ENCODE measurements at regions not wholly inside any gene's neighbourhood (a gene's known extent, or its start where the extent isn't known, plus 50 kb on each side); places are given as distances from the start of the nearest gene placed in this dataset.

GRCh38 chr4:152075253-152075928 lies 314.6 kb upstream of the GATB start:
- no peak for TF ChIP-seq YY1 (IDR thresholded peaks at IDR 0.05; ENCODE audit: low read depth)
- TF ChIP-seq TCF12 (IDR thresholded peaks at IDR 0.05; ENCODE audit: low read depth), result no peak
- no peak for TF ChIP-seq MAX (IDR thresholded peaks at IDR 0.05)
- no peak for TF ChIP-seq CREB1 (IDR thresholded peaks at IDR 0.05; ENCODE audit: low read depth)
- no peak for TF ChIP-seq REST (IDR thresholded peaks at IDR 0.05; ENCODE audit: low read depth)
- no peak for TF ChIP-seq ZBTB7A (IDR thresholded peaks at IDR 0.05; ENCODE audit: low read depth)
- TF ChIP-seq TEAD4 (IDR thresholded peaks at IDR 0.05), result no peak
- TF ChIP-seq, protein P1, sequence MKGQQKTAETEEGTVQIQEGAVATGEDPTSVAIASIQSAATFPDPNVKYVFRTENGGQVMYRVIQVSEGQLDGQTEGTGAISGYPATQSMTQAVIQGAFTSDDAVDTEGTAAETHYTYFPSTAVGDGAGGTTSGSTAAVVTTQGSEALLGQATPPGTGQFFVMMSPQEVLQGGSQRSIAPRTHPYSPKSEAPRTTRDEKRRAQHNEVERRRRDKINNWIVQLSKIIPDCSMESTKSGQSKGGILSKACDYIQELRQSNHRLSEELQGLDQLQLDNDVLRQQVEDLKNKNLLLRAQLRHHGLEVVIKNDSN (IDR thresholded peaks at IDR 0.05), result no peak

GRCh38 chr4:152074573-152074972 lies 313.8 kb upstream of the GATB start:
- TF ChIP-seq NFIC (IDR thresholded peaks at IDR 0.05) (no peak), RAD21 (IDR thresholded peaks at IDR 0.05; ENCODE audit: low read depth) (no peak), EGR1 (IDR thresholded peaks at IDR 0.05) (no peak), TAF1 (IDR thresholded peaks at IDR 0.05; ENCODE audit: low read depth) (no peak), REST (IDR thresholded peaks at IDR 0.05; ENCODE audit: low read depth) (no peak), ZBTB7A (IDR thresholded peaks at IDR 0.05; ENCODE audit: low read depth) (no peak), FOXM1 (IDR thresholded peaks at IDR 0.05; ENCODE audit: borderline replicate concordance, low read depth) (no peak), TEAD4 (IDR thresholded peaks at IDR 0.05) (no peak), CREB1 (IDR thresholded peaks at IDR 0.05; ENCODE audit: low read depth) (no peak), YY1 (IDR thresholded peaks at IDR 0.05; ENCODE audit: low read depth) (no peak)
- TF ChIP-seq, protein P1 (IDR thresholded peaks at IDR 0.05), result no peak

DNA sequence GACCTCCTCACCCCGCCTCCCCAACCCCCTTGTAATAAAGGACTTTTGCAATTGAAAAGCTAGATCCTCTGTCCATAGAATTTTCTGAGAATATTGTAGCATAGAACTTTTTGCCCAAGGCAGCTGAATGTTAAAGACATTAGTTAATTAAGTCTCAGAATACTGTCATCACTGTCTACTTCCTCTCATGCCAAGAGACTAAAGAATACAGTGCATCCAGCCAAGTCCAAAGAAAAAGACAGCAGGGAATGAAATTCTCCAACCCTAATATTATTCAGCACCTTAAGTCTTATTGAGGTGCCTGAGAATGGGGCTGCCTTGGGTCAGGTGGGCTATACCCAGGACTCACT lies 313.3 kb upstream of the GATB start:
- no peak for TF ChIP-seq CREB1 (IDR thresholded peaks at IDR 0.05; ENCODE audit: low read depth)
- TF ChIP-seq TCF12 (IDR thresholded peaks at IDR 0.05; ENCODE audit: low read depth), result no peak
- no peak for TF ChIP-seq FOXM1 (IDR thresholded peaks at IDR 0.05; ENCODE audit: borderline replicate concordance, low read depth)
- no peak for TF ChIP-seq REST (IDR thresholded peaks at IDR 0.05; ENCODE audit: low read depth)
- no peak for TF ChIP-seq EP300 (IDR thresholded peaks at IDR 0.05; ENCODE audit: borderline replicate concordance)
- no peak for TF ChIP-seq RAD21 (IDR thresholded peaks at IDR 0.05; ENCODE audit: low read depth)
- no peak for TF ChIP-seq EGR1 (IDR thresholded peaks at IDR 0.05)
- TF ChIP-seq CEBPB (IDR thresholded peaks at IDR 0.05), result no peak
- TF ChIP-seq TAF1 (IDR thresholded peaks at IDR 0.05; ENCODE audit: low read depth), result no peak
- TF ChIP-seq, protein P1 (IDR thresholded peaks at IDR 0.05), result no peak
- no peak for TF ChIP-seq MAX (IDR thresholded peaks at IDR 0.05)
- TF ChIP-seq TEAD4 (IDR thresholded peaks at IDR 0.05), result no peak
- TF ChIP-seq YY1 (IDR thresholded peaks at IDR 0.05; ENCODE audit: low read depth), result no peak
- no peak for TF ChIP-seq ZBTB7A (IDR thresholded peaks at IDR 0.05; ENCODE audit: low read depth)
- TF ChIP-seq NFIC (IDR thresholded peaks at IDR 0.05), result no peak
